ENCODE measurements at regions not wholly inside any gene's neighbourhood (a gene's known extent, or its start where the extent isn't known, plus 50 kb on each side); places are given as distances from the start of the nearest gene placed in this dataset.

- no peak overlapping the region for H3K9ac ChIP-seq (ENCODE audit: low read length)
- H2AFZ ChIP-seq (ENCODE audit: insufficient read depth, low read length, poor library complexity): no peak overlapping the region
- H2BK12ac ChIP-seq (ENCODE audit: low read length): no peak overlapping the region
- no peaks in the 10 kb centered on the region for H3K9me3 ChIP-seq (ENCODE audit: insufficient read depth, low read depth, low read length)
- no peak overlapping the region for H3K14ac ChIP-seq (ENCODE audit: low read length)
- no peaks in the 10 kb centered on the region for H3K36me3 ChIP-seq (ENCODE audit: control insufficient read depth in 1 of 2, insufficient read depth in 2 of 2, low read length in 2 of 2)
- H2AK5ac ChIP-seq (ENCODE audit: low read length): no peak overlapping the region
- H3K27ac ChIP-seq (ENCODE audit: low read depth, low read length): no peak overlapping the region
- no peak overlapping the region for H4K12ac ChIP-seq (ENCODE audit: low read depth, low read length)
- H3K23ac ChIP-seq (ENCODE audit: low read length): no peak overlapping the region
- no peak overlapping the region for H2BK120ac ChIP-seq (ENCODE audit: insufficient read depth, low read length, poor library complexity)
- no peaks in the 10 kb centered on the region for H3K27me3 ChIP-seq (ENCODE audit: insufficient read depth, low read length)
- H3K18ac ChIP-seq (ENCODE audit: low read length): no peak overlapping the region
- no peak for DNase-seq
- no peak overlapping the region for H2BK5ac ChIP-seq (ENCODE audit: low read depth, low read length, poor library complexity)
- no peak overlapping the region for H3K4me2 ChIP-seq (ENCODE audit: low read length)
- H3K4me1 ChIP-seq (ENCODE audit: control insufficient read depth in 1 of 2, insufficient read depth in 2 of 2, low read length in 2 of 2): no peaks in the 10 kb centered on the region
- H3K4ac ChIP-seq (ENCODE audit: low read depth, low read length): no peak overlapping the region
- no peaks in the 10 kb centered on the region for H3K79me1 ChIP-seq (ENCODE audit: low read length)
- no peak overlapping the region for H4K91ac ChIP-seq (ENCODE audit: low read depth, low read length)
- H3K79me2 ChIP-seq (ENCODE audit: control insufficient read depth, insufficient read depth, low read length, poor library complexity): no peaks in the 10 kb centered on the region
- no peak overlapping the region for H4K8ac ChIP-seq (ENCODE audit: low read depth, low read length)
- H3K4me3 ChIP-seq (ENCODE audit: low read depth, low read length): no peak overlapping the region
- no CpG with 5 or more reads among the region's 12 CpGs for WGBS (ENCODE audit: extremely low coverage, insufficient coverage, insufficient read length)
Observed at GRCh38 chr20:61162451-61162850, 89.6 kb upstream of the CDH4 start.

GRCh38 chr20:61163031-61163430, 89.0 kb upstream of the CDH4 start:
- Histone ChIP-seq H3K4me1 (ENCODE audit: control insufficient read depth in 1 of 2, insufficient read depth in 2 of 2, low read length in 2 of 2) (no peaks in the 10 kb centered on the region), H2BK12ac (ENCODE audit: low read length) (no peak overlapping the region), H3K4me3 (ENCODE audit: low read depth, low read length) (no peak overlapping the region), H3K9ac (ENCODE audit: low read length) (no peak overlapping the region), H2BK5ac (ENCODE audit: low read depth, low read length, poor library complexity) (no peak overlapping the region), H3K23ac (ENCODE audit: low read length) (no peak overlapping the region), H3K4ac (ENCODE audit: low read depth, low read length) (no peak overlapping the region), H4K12ac (ENCODE audit: low read depth, low read length) (no peak overlapping the region), H2AFZ (ENCODE audit: insufficient read depth, low read length, poor library complexity) (no peak overlapping the region), H3K27ac (ENCODE audit: low read depth, low read length) (no peak overlapping the region), H3K9me3 (ENCODE audit: insufficient read depth, low read depth, low read length) (no peaks in the 10 kb centered on the region), H3K79me1 (ENCODE audit: low read length) (no peaks in the 10 kb centered on the region), H3K79me2 (ENCODE audit: control insufficient read depth, insufficient read depth, low read length, poor library complexity) (no peaks in the 10 kb centered on the region), H2AK5ac (ENCODE audit: low read length) (no peak overlapping the region), H3K36me3 (ENCODE audit: control insufficient read depth in 1 of 2, insufficient read depth in 2 of 2, low read length in 2 of 2) (no peaks in the 10 kb centered on the region), H4K91ac (ENCODE audit: low read depth, low read length) (no peak overlapping the region), H3K18ac (ENCODE audit: low read length) (no peak overlapping the region), H4K8ac (ENCODE audit: low read depth, low read length) (no peak overlapping the region), H2BK120ac (ENCODE audit: insufficient read depth, low read length, poor library complexity) (no peak overlapping the region), H3K4me2 (ENCODE audit: low read length) (no peak overlapping the region), H3K27me3 (ENCODE audit: insufficient read depth, low read length) (no peaks in the 10 kb centered on the region), H3K14ac (ENCODE audit: low read length) (no peak overlapping the region)
- WGBS (ENCODE audit: extremely low coverage, insufficient coverage, insufficient read length): no CpG with 5 or more reads among the region's 7 CpGs
- DNase-seq: no peak

DNA sequence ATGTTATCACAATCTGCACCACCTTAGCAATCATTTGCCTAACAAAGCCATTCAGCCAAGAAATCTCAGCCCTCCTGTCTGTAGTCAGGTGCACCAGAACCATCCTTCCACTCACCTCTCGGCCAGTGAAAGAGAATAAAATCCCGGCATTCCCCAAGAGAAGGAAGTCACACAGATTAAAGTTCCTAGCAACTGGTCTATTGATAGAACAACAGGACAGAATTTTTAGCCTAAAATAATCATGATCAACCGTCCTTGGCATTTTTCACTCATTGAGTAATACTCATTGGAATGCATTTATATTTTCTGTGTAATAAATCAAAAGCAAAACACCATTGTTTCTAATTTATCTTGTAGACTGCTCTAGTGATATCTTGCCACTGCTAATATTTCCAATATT, 85.7 kb upstream of the CDH4 start:
- no peaks in the 10 kb centered on the region for H3K27me3 ChIP-seq (ENCODE audit: insufficient read depth, low read length)
- no peak overlapping the region for H4K91ac ChIP-seq (ENCODE audit: low read depth, low read length)
- H3K79me1 ChIP-seq (ENCODE audit: low read length): no peaks in the 10 kb centered on the region
- H3K27ac ChIP-seq (ENCODE audit: low read depth, low read length): no peak overlapping the region
- no peak overlapping the region for H3K4me3 ChIP-seq (ENCODE audit: low read depth, low read length)
- H3K18ac ChIP-seq (ENCODE audit: low read length): no peak overlapping the region
- H2BK12ac ChIP-seq (ENCODE audit: low read length): no peak overlapping the region
- no peak for DNase-seq
- no peaks in the 10 kb centered on the region for H3K36me3 ChIP-seq (ENCODE audit: control insufficient read depth in 1 of 2, insufficient read depth in 2 of 2, low read length in 2 of 2)
- no peak overlapping the region for H3K4me2 ChIP-seq (ENCODE audit: low read length)
- no peak overlapping the region for H4K8ac ChIP-seq (ENCODE audit: low read depth, low read length)
- no CpG with 5 or more reads among the region's 3 CpGs for WGBS (ENCODE audit: extremely low coverage, insufficient coverage, insufficient read length)
- no peak overlapping the region for H2BK120ac ChIP-seq (ENCODE audit: insufficient read depth, low read length, poor library complexity)
- H4K12ac ChIP-seq (ENCODE audit: low read depth, low read length): no peak overlapping the region
- no peak overlapping the region for H3K4ac ChIP-seq (ENCODE audit: low read depth, low read length)
- no peak overlapping the region for H2BK5ac ChIP-seq (ENCODE audit: low read depth, low read length, poor library complexity)
- no peaks in the 10 kb centered on the region for H3K79me2 ChIP-seq (ENCODE audit: control insufficient read depth, insufficient read depth, low read length, poor library complexity)
- no peak overlapping the region for H2AK5ac ChIP-seq (ENCODE audit: low read length)
- no peaks in the 10 kb centered on the region for H3K4me1 ChIP-seq (ENCODE audit: control insufficient read depth in 1 of 2, insufficient read depth in 2 of 2, low read length in 2 of 2)
- H3K14ac ChIP-seq (ENCODE audit: low read length): no peak overlapping the region
- H3K23ac ChIP-seq (ENCODE audit: low read length): no peak overlapping the region
- no peak overlapping the region for H3K9ac ChIP-seq (ENCODE audit: low read length)
- H2AFZ ChIP-seq (ENCODE audit: insufficient read depth, low read length, poor library complexity): no peak overlapping the region
- H3K9me3 ChIP-seq (ENCODE audit: insufficient read depth, low read depth, low read length): no peaks in the 10 kb centered on the region

DNA sequence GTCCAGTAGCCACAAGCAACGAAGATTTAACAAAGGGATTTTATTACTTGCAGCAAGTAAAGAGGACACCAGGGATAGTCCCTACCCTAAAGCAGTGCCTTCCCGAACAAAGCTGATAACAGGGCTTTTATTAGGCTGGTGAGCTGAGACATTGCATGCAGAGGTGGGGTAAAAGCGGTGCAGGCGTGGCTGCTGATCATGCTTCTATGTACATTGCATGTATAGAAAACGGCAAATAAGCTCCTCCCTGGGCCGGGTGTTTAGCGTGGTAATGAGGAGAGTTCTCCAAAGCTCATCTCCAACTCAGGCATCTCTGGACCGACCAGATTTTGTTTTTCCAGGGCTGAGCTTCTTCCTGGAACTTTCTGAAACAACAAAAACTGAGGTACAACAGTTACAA, 83.5 kb upstream of the CDH4 start:
- Histone ChIP-seq H3K4me3 (ENCODE audit: low read depth, low read length) (no peak overlapping the region), H2AK5ac (ENCODE audit: low read length) (no peak overlapping the region), H3K18ac (ENCODE audit: low read length) (no peak overlapping the region), H3K23ac (ENCODE audit: low read length) (no peak overlapping the region), H4K12ac (ENCODE audit: low read depth, low read length) (no peak overlapping the region), H2BK12ac (ENCODE audit: low read length) (no peak overlapping the region), H2AFZ (ENCODE audit: insufficient read depth, low read length, poor library complexity) (no peak overlapping the region), H4K91ac (ENCODE audit: low read depth, low read length) (no peak overlapping the region), H3K4ac (ENCODE audit: low read depth, low read length) (no peak overlapping the region), H3K14ac (ENCODE audit: low read length) (no peak overlapping the region), H2BK120ac (ENCODE audit: insufficient read depth, low read length, poor library complexity) (no peak overlapping the region), H3K9ac (ENCODE audit: low read length) (no peak overlapping the region), H3K4me2 (ENCODE audit: low read length) (no peak overlapping the region), H3K9me3 (ENCODE audit: insufficient read depth, low read depth, low read length) (no peaks in the 10 kb centered on the region), H3K36me3 (ENCODE audit: control insufficient read depth in 1 of 2, insufficient read depth in 2 of 2, low read length in 2 of 2) (no peaks in the 10 kb centered on the region), H3K79me2 (ENCODE audit: control insufficient read depth, insufficient read depth, low read length, poor library complexity) (no peaks in the 10 kb centered on the region), H4K8ac (ENCODE audit: low read depth, low read length) (no peak overlapping the region), H3K79me1 (ENCODE audit: low read length) (no peaks in the 10 kb centered on the region), H3K27me3 (ENCODE audit: insufficient read depth, low read length) (no peaks in the 10 kb centered on the region), H3K4me1 (ENCODE audit: control insufficient read depth in 1 of 2, insufficient read depth in 2 of 2, low read length in 2 of 2) (no peaks in the 10 kb centered on the region), H2BK5ac (ENCODE audit: low read depth, low read length, poor library complexity) (no peak overlapping the region), H3K27ac (ENCODE audit: low read depth, low read length) (no peak overlapping the region)
- no peak for DNase-seq
- WGBS (ENCODE audit: extremely low coverage, insufficient coverage, insufficient read length): no CpG with 5 or more reads among the region's 8 CpGs
